Heart right ventricle (tissue), 16 donors: ENCODE measurements at regions not wholly inside any gene's neighbourhood (a gene's known extent, or its start where the extent isn't known, plus 50 kb on each side); places are given as distances from the start of the nearest gene placed in this dataset.

Experiments used
- ATAC-seq, 8 donors: fragments of 200-7000 bp; cut with Tn5 transposase; one replicate each; pipeline ENCODE4 v1.9.1; 2020; ENCODE audit warnings: mild to moderate bottlenecking in 8 of 8, moderate library complexity in 8 of 8, moderate number of reproducible peaks in 1 of 8
- DNase-seq, 2 donors: peaks; one replicate each; pipeline ENCODE4 v3.0.0-alpha.2; 2020
- H3K27ac ChIP-seq, 10 donors: fragments of 200-600 bp; sonication (generic) in 2 of 10; one replicate each; pipeline versions ENCODE4 v1.5.0 to v1.8.0; 2020 to 2022; ENCODE audit warnings: mild to moderate bottlenecking in 3 of 10
- H3K27me3 ChIP-seq, 7 donors: fragments of 200-600 bp; one replicate each; pipeline ENCODE4 v1.8.0; 2021 to 2022; ENCODE audit warnings: mild to moderate bottlenecking in 2 of 7
- H3K36me3 ChIP-seq, 9 donors: fragments of 200-600 bp; sonication (generic) in 1 of 9; one replicate each; pipeline versions ENCODE4 v1.5.0 to v1.8.0; 2020 to 2022; ENCODE audit warnings: mild to moderate bottlenecking in 2 of 9
- H3K4me1 ChIP-seq, 9 donors: fragments of 200-600 bp; sonication (generic) in 1 of 9; one replicate each; pipeline versions ENCODE4 v1.5.0 to v1.8.0; 2020 to 2022; ENCODE audit warnings: mild to moderate bottlenecking in 4 of 9
- H3K4me3 ChIP-seq, 10 donors: fragments of 200-600 bp; sonication (generic) in 2 of 10; one replicate each; pipeline versions ENCODE4 v1.5.0 to v1.8.0; 2020 to 2022; ENCODE audit warnings: mild to moderate bottlenecking in 7 of 10, moderate library complexity in 2 of 10
- H3K9me3 ChIP-seq, 11 donors: fragments of 200-600 bp in 10 of 11; sonication (generic) in 2 of 11; one replicate each; pipeline versions ENCODE4 v1.5.0 to v1.8.0; 2013 to 2022; ENCODE audit warnings: mild to moderate bottlenecking in 2 of 11, control low read depth in 1 of 11, moderate library complexity in 1 of 11
- WGBS, 2 donors: extraction: QIAGEN DNeasy Blood & Tissue Kit; methylation state at CpG; one replicate each; pipeline ENCODE4 v1.1.7; 2013; ENCODE audit warnings: inconsistent platforms in 1 of 2; 5-methylcytosine and 5-hydroxymethylcytosine counted together
- intact Hi-C, 10 donors: fragments of 100-400 bp; cut with DNase I; formaldehyde crosslinking; loops; one replicate each; pipeline versions ENCODE4 v1.11.1 to v1.14.2; 2022
- TF ChIP-seq, protein P1 (sequence below), 9 donors: fragments of 200-600 bp; sonication (generic) in 2 of 9; IDR thresholded peaks; one replicate each; pipeline versions ENCODE4 v1.5.0 to v1.8.0; 2021 to 2022; ENCODE audit warnings: antibody characterized with exemption in 9 of 9, mild to moderate bottlenecking in 5 of 9, moderate library complexity in 1 of 9
- donor health status: Arrhythmogenic right ventricular cardiomyopathy.
- donor health status: ischemic (EF 13 %, LVEDD 7.1; RV severe dilation, severe dysfunction).
- donor health status: healthy with polysubstance abuse.
- donor health status: DM: no; HTN: yes; CAD: no.
- donor health status: DM: no; HTN: no; CAD: no.
- donor health status: ischemic (EF 25% LVEDD 6.9; RV normal size, moderate dysfunction).
- donor health status: ischemic (EF 25% LVEDD 5.7; RV mildly dilated, moderate dysfunction).
- donor health status: healthy.
- donor health status: DM: yes; HTN: yes; CAD: no.
- donor health status: Ischemic cardiomyopathy.
- donor health status: ischemic (EF 35%, LVEDD 5.7; RV mildly dilated, moderate dysfunction).
- donor health status: nonischemic (EF 11% LVEDD 7.7; RV severe dilation, severe dysfunction).
- donor health status: DM: yes; HTN: yes; CAD: no.
- donor health status: PGD.
- donor health status: ischemic (EF 29% LVEDD 5.4; RV normal size, mild dysfunction).
- donor health status: nonischemic (EF 23%, LVEDD 6.1; RV moderate dilation, normal function).

GRCh38 chr1:117678246-117678977, 72.6 kb downstream of the TENT5C start:
- WGBS, 2 donors = 39 to 46% methylated on average over 5 of the region's 5 CpGs
- peak overlapping the region; percentile 45 to 89 (median 72) for H3K27ac ChIP-seq
- H3K4me3 ChIP-seq = peak overlapping the region in 1 of 10 donors; percentile 8

GRCh38 chr1:117679299-117679698, 73.5 kb downstream of the TENT5C start:
- H3K27me3 ChIP-seq = no peaks in the 10 kb centered on the region
- intact Hi-C loops = loop anchor here in 4 of 10 donors (2.0 to 5.0 kb wide), 2 partner anchors 30 to 72 kb away; partner anchors contain the start of gene TENT5C (in 3 of the 4)
- TF ChIP-seq, protein P1, sequence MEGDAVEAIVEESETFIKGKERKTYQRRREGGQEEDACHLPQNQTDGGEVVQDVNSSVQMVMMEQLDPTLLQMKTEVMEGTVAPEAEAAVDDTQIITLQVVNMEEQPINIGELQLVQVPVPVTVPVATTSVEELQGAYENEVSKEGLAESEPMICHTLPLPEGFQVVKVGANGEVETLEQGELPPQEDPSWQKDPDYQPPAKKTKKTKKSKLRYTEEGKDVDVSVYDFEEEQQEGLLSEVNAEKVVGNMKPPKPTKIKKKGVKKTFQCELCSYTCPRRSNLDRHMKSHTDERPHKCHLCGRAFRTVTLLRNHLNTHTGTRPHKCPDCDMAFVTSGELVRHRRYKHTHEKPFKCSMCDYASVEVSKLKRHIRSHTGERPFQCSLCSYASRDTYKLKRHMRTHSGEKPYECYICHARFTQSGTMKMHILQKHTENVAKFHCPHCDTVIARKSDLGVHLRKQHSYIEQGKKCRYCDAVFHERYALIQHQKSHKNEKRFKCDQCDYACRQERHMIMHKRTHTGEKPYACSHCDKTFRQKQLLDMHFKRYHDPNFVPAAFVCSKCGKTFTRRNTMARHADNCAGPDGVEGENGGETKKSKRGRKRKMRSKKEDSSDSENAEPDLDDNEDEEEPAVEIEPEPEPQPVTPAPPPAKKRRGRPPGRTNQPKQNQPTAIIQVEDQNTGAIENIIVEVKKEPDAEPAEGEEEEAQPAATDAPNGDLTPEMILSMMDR (IDR thresholded peaks at IDR 0.05) = no peak
- ATAC-seq (no peak), DNase-seq (no peak)
- peak overlapping the region in 2 of 10 donors; percentile 2 to 8 for H3K4me3 ChIP-seq
- H3K36me3 ChIP-seq = no peaks in the 10 kb centered on the region
- peak overlapping the region in 9 of 10 donors; percentile 67 to 89 (median 72) for H3K27ac ChIP-seq
- no peaks in the 10 kb centered on the region for H3K9me3 ChIP-seq
- WGBS, 2 donors = 51 to 63% methylated on average over 3 of the region's 3 CpGs
- H3K4me1 ChIP-seq = peaks cover 6 to 86% (median 34%) of the 10 kb centered on the region in 9 donors

More at GRCh38 chr1:117678246-117678977, 72.6 kb downstream of the TENT5C start:
- intact Hi-C loops = loop anchor here in 4 of 10 donors (2.0 to 5.0 kb wide), 2 partner anchors 30 to 71 kb away; partner anchors contain the start of gene TENT5C (in 3 of the 4)
- no peaks in the 10 kb centered on the region for H3K9me3 ChIP-seq
- H3K4me1 ChIP-seq = peaks cover 10 to 78% (median 33%) of the 10 kb centered on the region in 9 donors
- TF ChIP-seq, protein P1 (IDR thresholded peaks at IDR 0.05) = no peak
- H3K27me3 ChIP-seq = no peaks in the 10 kb centered on the region
- no peaks in the 10 kb centered on the region for H3K36me3 ChIP-seq
- peak; percentile 16 to 66 (median 54) for ATAC-seq
- peak in 1 of 2 donors; percentile 61 for DNase-seq

- WGBS, 2 donors = 52 to 71% methylated on average over 4 of the region's 4 CpGs
- Histone ChIP-seq H3K4me3 (no peak overlapping the region), H3K36me3 (no peaks in the 10 kb centered on the region), H3K9me3 (no peaks in the 10 kb centered on the region), H3K4me1 (peaks cover under 1 to 81% (median 34%) of the 10 kb centered on the region in 9 donors), H3K27ac (peak overlapping the region in 5 of 10 donors; percentile 69 to 89 (median 87)), H3K27me3 (no peaks in the 10 kb centered on the region)
- DNase-seq (no peak), ATAC-seq (no peak)
- TF ChIP-seq, protein P1 (IDR thresholded peaks at IDR 0.05) = no peak
- intact Hi-C loops = loop anchor here in 5 of 10 donors (2.0 to 5.0 kb wide), 3 partner anchors 29 to 73 kb away; partner anchors contain the start of gene TENT5C (in 3 of the 5)
Observed at GRCh38 chr1:117679868-117680267, 74.0 kb downstream of the TENT5C start.

- intact Hi-C loops = loop anchor here in 1 of 10 donors (5.0 kb wide), 1 partner anchor 72 kb away; no protein-coding TSS in a partner anchor
- peak overlapping the region in 6 of 10 donors; percentile 86 to 91 (median 89) for H3K27ac ChIP-seq
- no peaks in the 10 kb centered on the region for H3K27me3 ChIP-seq
- H3K9me3 ChIP-seq = no peaks in the 10 kb centered on the region
- H3K4me1 ChIP-seq = peaks cover 0 to 79% (median 34%) of the 10 kb centered on the region in 9 donors
- H3K36me3 ChIP-seq = no peaks in the 10 kb centered on the region
- WGBS, 2 donors = 90 to 93% methylated on average over 9 of the region's 9 CpGs
- TF ChIP-seq, protein P1 (IDR thresholded peaks at IDR 0.05) = no peak
- DNase-seq = no peak
- ATAC-seq = no peak
- no peak overlapping the region for H3K4me3 ChIP-seq
Observed at GRCh38 chr1:117680316-117681002, 74.6 kb downstream of the TENT5C start.
